Vagina (tissue), 2 donors: ENCODE measurements at regions not wholly inside any gene's neighbourhood (a gene's known extent, or its start where the extent isn't known, plus 50 kb on each side); places are given as distances from the start of the nearest gene placed in this dataset.

Experiments
- POLR2A ChIP-seq, 2 donors: fragments of 450-650 bp; IDR thresholded peaks; one replicate each; pipeline ENCODE4 v1.6.1; 2017; ENCODE audit warnings: antibody characterized with exemption in 2 of 2, mild to moderate bottlenecking in 2 of 2, moderate library complexity in 2 of 2
- TF ChIP-seq, protein P1 (sequence below), 3 experiments: fragments of 450-650 bp in 2 of 3; fragments of 200-600 bp in 1 of 3; sonication (generic) in 1 of 3; IDR thresholded peaks; one replicate each; pipeline ENCODE4 v1.5.1; 2017 to 2019; ENCODE audit warnings: antibody characterized with exemption in 3 of 3, mild to moderate bottlenecking in 2 of 3, moderate library complexity in 2 of 3

DNA sequence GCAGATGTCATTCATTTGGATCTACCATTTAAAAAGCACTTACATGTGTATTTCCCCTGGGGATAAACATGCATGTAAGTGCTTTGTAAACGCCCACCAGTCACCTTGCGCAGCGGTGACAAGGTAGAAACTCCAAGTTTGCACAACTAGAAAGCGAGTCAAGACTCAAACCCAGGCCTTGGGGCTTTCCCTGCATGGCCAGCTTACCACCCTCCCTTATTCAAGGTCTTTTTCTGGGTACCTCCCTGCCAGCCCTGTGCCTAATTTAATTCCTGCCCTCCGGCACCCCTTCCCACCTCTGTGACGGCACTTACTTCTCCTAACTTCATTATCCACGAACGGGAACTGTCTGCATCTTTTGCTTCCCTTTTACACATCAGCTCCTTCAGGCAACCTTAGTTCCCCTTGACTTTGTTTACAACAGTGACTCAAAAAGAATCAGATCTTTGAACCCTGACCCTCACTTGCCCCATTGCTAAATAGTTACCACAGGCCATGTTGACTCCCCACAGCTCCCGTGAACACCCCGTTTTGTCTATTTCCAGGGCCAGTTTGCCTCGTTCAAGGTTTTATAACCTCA lies 138.3 kb upstream of the ETS2 start:
- TF ChIP-seq, protein P1, sequence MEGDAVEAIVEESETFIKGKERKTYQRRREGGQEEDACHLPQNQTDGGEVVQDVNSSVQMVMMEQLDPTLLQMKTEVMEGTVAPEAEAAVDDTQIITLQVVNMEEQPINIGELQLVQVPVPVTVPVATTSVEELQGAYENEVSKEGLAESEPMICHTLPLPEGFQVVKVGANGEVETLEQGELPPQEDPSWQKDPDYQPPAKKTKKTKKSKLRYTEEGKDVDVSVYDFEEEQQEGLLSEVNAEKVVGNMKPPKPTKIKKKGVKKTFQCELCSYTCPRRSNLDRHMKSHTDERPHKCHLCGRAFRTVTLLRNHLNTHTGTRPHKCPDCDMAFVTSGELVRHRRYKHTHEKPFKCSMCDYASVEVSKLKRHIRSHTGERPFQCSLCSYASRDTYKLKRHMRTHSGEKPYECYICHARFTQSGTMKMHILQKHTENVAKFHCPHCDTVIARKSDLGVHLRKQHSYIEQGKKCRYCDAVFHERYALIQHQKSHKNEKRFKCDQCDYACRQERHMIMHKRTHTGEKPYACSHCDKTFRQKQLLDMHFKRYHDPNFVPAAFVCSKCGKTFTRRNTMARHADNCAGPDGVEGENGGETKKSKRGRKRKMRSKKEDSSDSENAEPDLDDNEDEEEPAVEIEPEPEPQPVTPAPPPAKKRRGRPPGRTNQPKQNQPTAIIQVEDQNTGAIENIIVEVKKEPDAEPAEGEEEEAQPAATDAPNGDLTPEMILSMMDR (IDR thresholded peaks at IDR 0.05), result no peak
- TF ChIP-seq POLR2A (IDR thresholded peaks at IDR 0.05), result no peak
